T-cell (primary cell): ENCODE measurements at regions not wholly inside any gene's neighbourhood (a gene's known extent, or its start where the extent isn't known, plus 50 kb on each side); places are given as distances from the start of the nearest gene placed in this dataset.
"Not testable (repeated sequence)": the region's sequence is repeated elsewhere in the genome, so short reads cannot be mapped to it uniquely, and the experiment has no call there.

ENCODE experiments used
- ATAC-seq, 4 experiments: fragments of 200-7000 bp in 3 of 4; fragments of 150-1000 bp in 1 of 4; cut with Tn5 transposase; replicated peaks in 1 of 4; 1 replicate in 3 of 4; 2 replicates in 1 of 4; pipeline ENCODE4 v1.10.0; 2021; ENCODE audit warnings: moderate library complexity in 3 of 4, mild to moderate bottlenecking in 2 of 4, moderate number of reproducible peaks in 1 of 4
- CTCF ChIA-PET, 2 donors: fragments of 300-600 bp; sonication (Branson Sonifier 250); formaldehyde crosslinking; loops; one replicate each; lab custom pipeline; 2022; ENCODE audit warnings: antibody characterized with exemption in 2 of 2; lab: Charles Lee
- POLR2A ChIA-PET, 2 donors: fragments of 300-600 bp; sonication (Branson Sonifier 250); formaldehyde crosslinking; loops; one replicate each; lab custom pipeline; 2022; ENCODE audit warnings: antibody characterized with exemption in 2 of 2; lab: Charles Lee
- DNase-seq, 35 experiments: peaks; one replicate each; pipeline versions ENCODE4 v3.0.0 to v3.0.0-alpha.2; 2013 to 2023
- H3K27ac ChIP-seq: one replicate; pipeline ENCODE4 v1.5.1; 2013; ENCODE audit warnings: low read length
- H3K27me3 ChIP-seq, 2 experiments: replicated peaks in 1 of 2; 1 replicate in 1 of 2; 2 replicates in 1 of 2; pipeline versions ENCODE4 v1.6.1 to v1.7.0; 2013; ENCODE audit warnings: low read length in 1 of 2, mixed read lengths in 1 of 2; ENCODE audit not compliant: control insufficient read depth in 2 of 2, insufficient read depth in 2 of 2; ENCODE audit errors: extremely low read depth in 1 of 2
- H3K36me3 ChIP-seq, 2 donors: 1 replicate in 1 of 2; 2 replicates in 1 of 2; pipeline versions ENCODE4 v1.6.1 to v1.7.0; 2013; ENCODE audit warnings: low read length in 1 of 2; ENCODE audit not compliant: control insufficient read depth in 2 of 2, insufficient read depth in 1 of 2; ENCODE audit errors: extremely low read depth in 1 of 2
- H3K4me1 ChIP-seq, 2 experiments: 1 replicate in 1 of 2; 2 replicates in 1 of 2; pipeline versions ENCODE4 v1.6.1 to v1.7.0; 2013; ENCODE audit warnings: low read length in 2 of 2, mixed read lengths in 1 of 2; ENCODE audit not compliant: insufficient read depth in 2 of 2, control insufficient read depth in 1 of 2; ENCODE audit errors: extremely low read depth in 1 of 2
- H3K4me3 ChIP-seq, 2 donors: 1 replicate in 1 of 2; 2 replicates in 1 of 2; pipeline versions ENCODE4 v1.5.1 to v1.7.0; 2013; ENCODE audit warnings: mild to moderate bottlenecking in 2 of 2, low read length in 1 of 2, moderate library complexity in 1 of 2; ENCODE audit not compliant: control insufficient read depth in 1 of 2; ENCODE audit errors: extremely low read depth in 1 of 2
- H3K9me3 ChIP-seq: 2 replicates; pipeline ENCODE4 v1.7.0; 2013
- H3K27ac Mint-ChIP-seq, 2 donors: one replicate each; pipeline ENCODE4 v1.8.0; 2020 to 2021; ENCODE audit warnings: mild to moderate bottlenecking in 2 of 2, mixed read lengths in 2 of 2
- H3K27me3 Mint-ChIP-seq, 2 donors: one replicate each; pipeline ENCODE4 v1.8.0; 2021 to 2022; ENCODE audit warnings: mixed read lengths in 2 of 2
- H3K36me3 Mint-ChIP-seq: one replicate; pipeline ENCODE4 v1.8.0; 2021; ENCODE audit warnings: mixed read lengths
- H3K4me1 Mint-ChIP-seq, 3 donors: one replicate each; pipeline ENCODE4 v1.8.0; 2020 to 2022; ENCODE audit warnings: mixed read lengths in 3 of 3, mild to moderate bottlenecking in 1 of 3
- H3K4me3 Mint-ChIP-seq, 3 donors: one replicate each; pipeline ENCODE4 v1.8.0; 2020 to 2022; ENCODE audit warnings: mild to moderate bottlenecking in 3 of 3, mixed read lengths in 3 of 3, moderate library complexity in 3 of 3
- H3K9me3 Mint-ChIP-seq, 3 donors: one replicate each; pipeline ENCODE4 v1.8.0; 2020 to 2022; ENCODE audit warnings: mixed read lengths in 3 of 3
- WGBS: methylation state at CpG from one replicate; pipeline ENCODE4 v1.1.5; 2013; ENCODE audit warnings: missing lambda C conversion rate; ENCODE audit not compliant: insufficient coverage; 5-methylcytosine and 5-hydroxymethylcytosine counted together

DNA sequence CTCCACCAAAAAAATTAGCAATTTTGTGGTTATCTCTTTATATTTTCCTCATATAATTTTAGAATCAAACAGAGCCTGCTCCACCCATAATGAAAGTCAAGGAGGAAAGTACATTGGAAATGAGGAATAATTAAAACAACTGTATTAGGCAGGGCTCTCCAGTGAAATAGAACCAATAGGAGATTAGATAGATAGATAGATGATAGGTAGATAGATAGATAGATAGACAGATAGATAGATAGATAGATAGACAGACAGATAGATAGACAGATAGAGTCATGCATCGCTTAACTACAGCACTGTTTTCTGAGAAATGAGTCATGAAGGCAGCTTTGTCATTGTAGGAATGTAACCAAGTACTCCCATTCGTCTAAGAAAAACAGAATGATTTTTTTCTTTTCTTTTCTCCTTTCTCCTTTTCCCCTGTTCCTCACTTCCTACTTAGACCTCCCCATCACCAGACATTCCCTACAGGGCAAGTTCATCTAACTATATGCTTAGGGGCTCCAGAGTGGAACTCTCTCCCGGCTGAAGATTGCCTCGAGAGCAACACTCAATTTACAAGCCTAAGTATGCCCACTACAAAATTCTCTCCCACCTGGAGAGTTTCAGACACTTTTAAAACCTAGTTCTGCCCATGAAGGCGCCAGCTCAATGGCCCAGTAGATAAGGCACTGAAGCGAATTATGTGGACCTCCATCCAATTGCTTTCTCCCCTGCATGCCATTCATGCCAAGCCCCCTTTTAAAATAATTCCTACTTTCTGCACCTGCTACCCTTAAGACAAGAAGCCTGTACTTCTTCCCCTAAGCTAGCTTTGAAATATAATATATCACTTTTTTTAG, 53.3 kb upstream of the LIPC start:
- no peaks in the 10 kb centered on the region for H3K27me3 ChIP-seq
- Mint-ChIP-seq H3K27ac (no peak overlapping the region), H3K9me3 (no peaks in the 10 kb centered on the region), H3K4me1 (no peaks in the 10 kb centered on the region), H3K27me3 (peaks cover 0 to 4% of the 10 kb centered on the region in 2 donors), H3K4me3 (no peak overlapping the region), H3K36me3 (no peaks in the 10 kb centered on the region)
- H3K27ac ChIP-seq: no peak overlapping the region
- H3K9me3 ChIP-seq: no peaks in the 10 kb centered on the region
- H3K4me1 ChIP-seq: no peaks in the 10 kb centered on the region
- no peak overlapping the region for H3K4me3 ChIP-seq
- ChIA-PET POLR2A (no interaction called here), CTCF (no interaction called here)
- H3K36me3 ChIP-seq: no peaks in the 10 kb centered on the region
- DNase-seq (no peak), ATAC-seq (no peak)
- 76% methylated on average over 4 of the region's 6 CpGs for WGBS

DNA sequence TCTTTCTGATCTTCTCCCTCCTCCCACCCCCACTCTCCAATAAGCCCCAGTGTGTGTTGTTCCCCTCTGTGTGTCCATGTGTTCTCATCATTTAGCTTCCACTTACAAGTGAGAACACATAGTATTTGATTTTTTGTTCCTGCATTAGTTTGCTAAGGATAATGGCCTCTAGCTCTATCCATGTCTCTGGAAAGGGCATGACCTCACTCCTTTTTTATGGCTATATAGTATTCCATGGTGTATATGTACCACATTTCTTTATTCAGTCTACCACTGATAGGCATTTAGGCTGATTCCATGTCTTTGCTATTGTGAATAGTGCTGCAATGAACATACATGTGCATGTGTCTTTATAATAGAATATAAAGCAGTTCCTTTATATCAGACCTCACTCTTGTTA, 52.3 kb upstream of the LIPC start:
- CTCF ChIA-PET, H3K27me3 Mint-ChIP-seq, H3K4me3 ChIP-seq, H3K27ac ChIP-seq, DNase-seq, POLR2A ChIA-PET, H3K9me3 Mint-ChIP-seq, ATAC-seq, H3K4me3 Mint-ChIP-seq, H3K27me3 ChIP-seq, H3K9me3 ChIP-seq, H3K4me1 ChIP-seq, H3K27ac Mint-ChIP-seq, H3K36me3 ChIP-seq, H3K36me3 Mint-ChIP-seq, H3K4me1 Mint-ChIP-seq: not testable (repeated sequence)

DNA sequence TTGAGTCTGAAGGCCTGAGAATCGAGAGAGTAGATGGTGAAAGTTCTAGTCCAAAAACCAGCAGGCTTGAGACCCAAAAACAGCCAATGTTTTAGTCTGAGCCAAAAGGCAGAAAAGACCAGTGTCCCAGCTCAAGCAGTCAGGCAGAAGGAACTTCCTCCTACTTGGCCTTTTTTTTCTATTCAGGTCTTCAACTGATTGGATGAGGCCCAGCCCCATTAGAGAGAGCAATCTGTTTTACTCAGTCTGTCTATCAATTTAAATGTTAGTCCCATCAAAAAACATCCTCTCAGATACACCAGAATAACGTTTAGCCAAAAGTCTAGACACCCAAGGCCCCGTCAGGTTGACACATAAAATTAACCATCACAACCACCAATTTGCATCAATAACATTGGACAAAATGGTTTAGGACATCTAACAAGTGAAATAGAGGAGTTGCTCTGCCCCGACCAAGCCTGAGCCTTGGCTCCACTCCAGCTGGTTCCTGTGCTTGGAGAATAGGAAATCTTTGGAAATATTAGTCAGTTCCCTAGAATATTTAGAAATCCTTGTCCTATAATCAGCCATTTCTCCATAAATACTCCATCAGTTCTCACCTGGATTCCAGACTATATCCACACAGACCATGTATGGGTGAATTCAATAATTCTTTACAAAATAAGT, 51.4 kb upstream of the LIPC start:
- CTCF ChIA-PET: no interaction called here
- Histone ChIP-seq H3K36me3 (no peaks in the 10 kb centered on the region), H3K4me3 (no peak overlapping the region), H3K9me3 (no peaks in the 10 kb centered on the region), H3K27me3 (no peaks in the 10 kb centered on the region), H3K27ac (no peak overlapping the region), H3K4me1 (no peaks in the 10 kb centered on the region)
- Mint-ChIP-seq H3K27me3 (peaks cover 0 to under 1% of the 10 kb centered on the region in 2 donors), H3K4me1 (peaks cover 0 to 2% (median 0%) of the 10 kb centered on the region in 3 donors), H3K9me3 (no peaks in the 10 kb centered on the region), H3K4me3 (no peak overlapping the region), H3K27ac (no peak overlapping the region), H3K36me3 (no peaks in the 10 kb centered on the region)
- POLR2A ChIA-PET: no interaction called here
- ATAC-seq: no peak
- WGBS: 43% methylated on average over 1 of the region's 4 CpGs
- no peak for DNase-seq

DNA sequence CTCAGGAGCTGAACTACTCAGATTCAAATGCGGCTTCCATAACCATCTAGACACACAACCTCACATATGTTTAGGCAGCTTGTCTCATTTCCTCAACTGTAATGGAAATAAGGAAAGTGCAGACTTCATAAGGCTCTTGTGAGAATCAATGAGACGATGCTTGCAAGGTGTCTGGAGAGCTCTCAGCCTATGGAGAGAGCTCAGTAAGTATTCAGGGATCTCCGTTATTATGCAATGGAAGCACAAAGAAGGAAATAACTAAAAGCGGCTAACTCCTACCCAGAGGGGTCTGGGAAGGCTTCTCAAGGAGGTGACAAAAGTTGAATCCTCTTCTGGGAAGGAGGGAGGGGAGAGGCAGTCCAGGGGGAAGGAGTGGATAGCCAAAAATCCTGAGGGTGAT, 50.1 kb upstream of the LIPC start:
- POLR2A ChIA-PET: interaction anchor here in 1 of 2 donors (0.5 kb wide), 1 partner anchor 495 kb away, joined by 3 read pairs; no protein-coding TSS in a partner anchor
- CTCF ChIA-PET: no interaction called here
- Histone ChIP-seq H3K9me3 (no peaks in the 10 kb centered on the region), H3K36me3 (no peaks in the 10 kb centered on the region), H3K4me3 (no peak overlapping the region), H3K27me3 (no peaks in the 10 kb centered on the region), H3K27ac (no peak overlapping the region), H3K4me1 (no peaks in the 10 kb centered on the region)
- H3K27ac Mint-ChIP-seq: no peak overlapping the region
- H3K27me3 Mint-ChIP-seq: no peaks in the 10 kb centered on the region
- H3K9me3 Mint-ChIP-seq: no peaks in the 10 kb centered on the region
- ATAC-seq (no peak), DNase-seq (no peak)
- H3K36me3 Mint-ChIP-seq: no peaks in the 10 kb centered on the region
- no peak overlapping the region for H3K4me3 Mint-ChIP-seq
- 75% methylated on average over 1 of the region's 4 CpGs for WGBS
- peaks cover 0 to 2% (median 0%) of the 10 kb centered on the region in 3 donors for H3K4me1 Mint-ChIP-seq
